GM12878 (cell line): ENCODE measurements at regions not wholly inside any gene's neighbourhood (a gene's known extent, or its start where the extent isn't known, plus 50 kb on each side); places are given as distances from the start of the nearest gene placed in this dataset.
"Not testable (repeated sequence)": the region's sequence is repeated elsewhere in the genome, so short reads cannot be mapped to it uniquely, and the experiment has no call there.

ENCODE experiments used
- ATAC-seq: fragments of 200-7000 bp; cut with Tn5 transposase; 3 replicates; pipeline ENCODE4 v1.9.1; 2020; ENCODE audit warnings: mild to moderate bottlenecking, moderate library complexity
- BruUV-seq: library from RNA; stranded (reverse); fragments of 400-500 nt; replicated peaks from 2 replicates; lab custom pipeline; 2021; lab: Mats Ljungman, UMichigan
- CTCF ChIA-PET: fragments of 300-600 bp; sonication (Branson Sonifier 250); formaldehyde crosslinking; extraction: SDS; loops from one replicate; lab custom pipeline; 2021; ENCODE audit warnings: inconsistent platforms; lab: Yijun Ruan, JAX
- POLR2A ChIA-PET: fragments of 350-600 bp; formaldehyde crosslinking; extraction: SDS; loops from one replicate; lab custom pipeline; 2021; ENCODE audit warnings: inconsistent platforms; lab: Charles Lee
- RAD21 ChIA-PET: fragments of 300-600 bp; sonication (Branson Sonifier 250); formaldehyde crosslinking; loops from one replicate; lab custom pipeline; 2023; ENCODE audit warnings: antibody characterized with exemption; ENCODE audit not compliant: unreplicated experiment; lab: Charles Lee
- SMC1A ChIA-PET: fragments of 300-600 bp; sonication (Branson Sonifier 250); formaldehyde crosslinking; loops from one replicate; lab custom pipeline; 2023; ENCODE audit not compliant: unreplicated experiment, uncharacterized antibody; lab: Charles Lee
- DNase-seq: peaks from one replicate; pipeline ENCODE4 v3.0.0-alpha.2; 2011; ENCODE audit warnings: low read depth, low spot score
- FAIRE-seq: peaks from 3 replicates; lab custom pipeline; 2011; peaks lifted over from hg19 to GRCh38; lab: Jason Lieb, UNC
- H2AFZ ChIP-seq: 2 replicates; pipeline ENCODE4 v1.6.0; 2011; ENCODE audit warnings: low read depth, low read length, control low read depth; ENCODE audit not compliant: control insufficient read depth
- H3K27ac ChIP-seq: 2 replicates; pipeline ENCODE4 v1.5.1; 2011; ENCODE audit warnings: control low read depth; ENCODE audit not compliant: control insufficient read depth, insufficient read depth
- H3K27me3 ChIP-seq, 2 experiments: replicated peaks in 1 of 2; 2 replicates each; pipeline versions ENCODE4 v1.6.0 to v1.6.1; 2011; ENCODE audit warnings: low read length in 1 of 2; ENCODE audit not compliant: control insufficient read depth in 2 of 2, insufficient read depth in 2 of 2
- H3K36me3 ChIP-seq, 2 experiments: 2 replicates each; pipeline ENCODE4 v1.5.1; 2011; ENCODE audit warnings: low read length in 1 of 2; ENCODE audit not compliant: control insufficient read depth in 2 of 2, insufficient read depth in 2 of 2
- H3K4me1 ChIP-seq: 2 replicates; pipeline ENCODE4 v1.6.1; 2011; ENCODE audit warnings: mild to moderate bottlenecking, low read length, moderate library complexity, mixed read lengths; ENCODE audit not compliant: control insufficient read depth, insufficient read depth
- H3K4me2 ChIP-seq: 2 replicates; pipeline ENCODE4 v1.6.0; 2011; ENCODE audit warnings: control low read depth; ENCODE audit not compliant: control insufficient read depth, insufficient read depth
- H3K4me3 ChIP-seq: fragments of 200-600 bp; sonication (generic); 2 replicates; pipeline ENCODE4 v1.5.1; 2016
- H3K79me2 ChIP-seq: 2 replicates; pipeline ENCODE4 v1.6.0; 2011; ENCODE audit warnings: low read length; ENCODE audit not compliant: control insufficient read depth, insufficient read depth
- H3K9ac ChIP-seq: 2 replicates; pipeline ENCODE4 v1.8.0; 2011; ENCODE audit warnings: low read length, control low read depth, mixed read lengths; ENCODE audit not compliant: control insufficient read depth, insufficient read depth
- H3K9me3 ChIP-seq: replicated peaks from 3 replicates; pipeline ENCODE4 v1.5.1; 2011; ENCODE audit warnings: mild to moderate bottlenecking, low read length; ENCODE audit not compliant: control insufficient read depth, insufficient read depth
- H4K20me1 ChIP-seq: 2 replicates; pipeline ENCODE4 v1.6.0; 2011; ENCODE audit not compliant: control insufficient read depth, insufficient read depth
- CEBPB ChIP-seq, 2 experiments: fragments of 150-350 bp in 1 of 2; IDR thresholded peaks; 2 replicates each; pipeline ENCODE4 v1.6.1; 2012 to 2014; ENCODE audit warnings: low read depth in 2 of 2, low read length in 2 of 2, borderline replicate concordance in 1 of 2, inconsistent platforms in 1 of 2
- HDGF ChIP-seq: fragments of 450-650 bp; IDR thresholded peaks from 2 replicates; pipeline ENCODE4 v1.6.1; 2016; ENCODE audit warnings: antibody characterized with exemption
- LARP7 ChIP-seq: fragments of 450-650 bp; IDR thresholded peaks from 2 replicates; pipeline ENCODE4 v1.6.1; 2017; ENCODE audit warnings: mild to moderate bottlenecking
- MAX ChIP-seq: IDR thresholded peaks from 2 replicates; pipeline ENCODE4 v1.6.1; 2012; ENCODE audit warnings: low read depth, low read length, improper control_type of control experiment
- RUNX3 ChIP-seq: IDR thresholded peaks from 2 replicates; pipeline ENCODE4 v1.6.1; 2012; ENCODE audit warnings: low read length, inconsistent platforms
- WGBS: methylation state at CpG from one replicate; pipeline ENCODE4 v1.1.6; 2016; ENCODE audit warnings: low lambda C conversion rate; ENCODE audit not compliant: insufficient replicate concordance, insufficient coverage; ENCODE audit errors: missing lambda C conversion rate; 5-methylcytosine and 5-hydroxymethylcytosine counted together
- in situ Hi-C: fragments of 300-500 bp; cut with MboI; formaldehyde crosslinking; loops from 9 replicates; pipeline ENCODE4 v1.14.3; 2018; ENCODE audit warnings: mixed read lengths
- intact Hi-C: fragments of 100-400 bp; cut with micrococcal nuclease; formaldehyde crosslinking; loops from one replicate; pipeline ENCODE4 v1.14.2; 2022; ENCODE audit not compliant: unreplicated experiment

GRCh38 chr11:94241896-94242295 lies 62.5 kb upstream of the IZUMO1R start (continued):
- TF ChIP-seq LARP7 = no peak
- no peak for TF ChIP-seq CEBPB (IDR thresholded peaks at IDR 0.05; ENCODE audit: borderline replicate concordance in 1 of 2, low read depth in 2 of 2, low read length in 2 of 2)

- Histone ChIP-seq H3K4me2 (no peak overlapping the region), H3K4me1 (no peaks in the 10 kb centered on the region), H3K27me3 (no peaks in the 10 kb centered on the region), H3K9me3 (no peaks in the 10 kb centered on the region), H3K79me2 (no peaks in the 10 kb centered on the region), H3K4me3 (no peak overlapping the region), H2AFZ (no peak overlapping the region), H3K27ac (no peak overlapping the region), H4K20me1 (no peaks in the 10 kb centered on the region), H3K36me3 (no peaks in the 10 kb centered on the region), H3K9ac (no peak overlapping the region)
- POLR2A ChIA-PET = no interaction called here
- RAD21 ChIA-PET = no interaction called here
- TF ChIP-seq MAX = no peak
- peak; percentile 28; the same call in 1 of the 2 replicates for TF ChIP-seq RUNX3
- BruUV-seq = no TSS peak
- in situ Hi-C loops (no loop called here), intact Hi-C loops (no loop called here)
- FAIRE-seq = no peak
- SMC1A ChIA-PET = interaction anchor here (0.5 kb wide), 1 partner anchor 45 kb away, joined by 3 read pairs; no protein-coding TSS in a partner anchor
- no peak for DNase-seq
- no peak for ATAC-seq
- CTCF ChIA-PET = no interaction called here
- WGBS = 11% methylated on average over 4 of the region's 4 CpGs
Observed at GRCh38 chr11:94243571-94244515, 60.5 kb upstream of the IZUMO1R start.

GRCh38 chr11:94245121-94245520 lies 59.3 kb upstream of the IZUMO1R start:
- in situ Hi-C loops = no loop called here
- ATAC-seq (no peak), DNase-seq (no peak), FAIRE-seq (no peak)
- CTCF ChIA-PET = no interaction called here
- H3K36me3 ChIP-seq = no peaks in the 10 kb centered on the region
- no peak overlapping the region for H2AFZ ChIP-seq
- H3K27ac ChIP-seq = no peak overlapping the region
- no peaks in the 10 kb centered on the region for H3K9me3 ChIP-seq
- H3K27me3 ChIP-seq = no peaks in the 10 kb centered on the region
- no peaks in the 10 kb centered on the region for H3K4me1 ChIP-seq
- no peaks in the 10 kb centered on the region for H3K79me2 ChIP-seq
- intact Hi-C loops = no loop called here
- no peaks in the 10 kb centered on the region for H4K20me1 ChIP-seq
- SMC1A ChIA-PET = interaction anchor here (1.0 kb wide), 1 partner anchor 31 kb away, joined by 5 read pairs; no protein-coding TSS in a partner anchor
- RAD21 ChIA-PET = no interaction called here
- TF ChIP-seq HDGF = no peak
- H3K4me3 ChIP-seq = no peak overlapping the region
- H3K9ac ChIP-seq = no peak overlapping the region
- no peak overlapping the region for H3K4me2 ChIP-seq
- no TSS peak for BruUV-seq
- POLR2A ChIA-PET = no interaction called here

- ATAC-seq, H3K27ac ChIP-seq, H3K4me3 ChIP-seq, H3K79me2 ChIP-seq, H3K27me3 ChIP-seq, H3K36me3 ChIP-seq, POLR2A ChIA-PET, H4K20me1 ChIP-seq, H3K9me3 ChIP-seq, RAD21 ChIA-PET, H3K9ac ChIP-seq, BruUV-seq, CTCF ChIA-PET, DNase-seq, in situ Hi-C loops, intact Hi-C loops, H2AFZ ChIP-seq, H3K4me2 ChIP-seq, FAIRE-seq, H3K4me1 ChIP-seq, SMC1A ChIA-PET: not testable (repeated sequence)
- 41% methylated on average over 6 of the region's 6 CpGs for WGBS
Observed at GRCh38 chr11:94248301-94248700, 56.1 kb upstream of the IZUMO1R start.
